Mammary epithelial cell (primary cell): ENCODE measurements at regions not wholly inside any gene's neighbourhood (a gene's known extent, or its start where the extent isn't known, plus 50 kb on each side); places are given as distances from the start of the nearest gene placed in this dataset.

ENCODE experiments used
- EZH2 ChIP-seq: IDR thresholded peaks from 2 replicates; pipeline ENCODE4 v1.6.1; 2012; ENCODE audit warnings: low read length, inconsistent platforms, borderline replicate concordance
- TF ChIP-seq, protein P1 (sequence below), 2 donors: IDR thresholded peaks in 1 of 2; conservative IDR thresholded peaks in 1 of 2; 2 replicates each; pipeline ENCODE4 v1.5.1; 2011 to 2012; ENCODE audit warnings: inconsistent platforms in 2 of 2, low read length in 2 of 2, mild to moderate bottlenecking in 2 of 2, control low read depth in 1 of 2, low read depth in 1 of 2; ENCODE audit not compliant: insufficient read depth in 1 of 2; ENCODE audit errors: extremely low read depth in 1 of 2

DNA sequence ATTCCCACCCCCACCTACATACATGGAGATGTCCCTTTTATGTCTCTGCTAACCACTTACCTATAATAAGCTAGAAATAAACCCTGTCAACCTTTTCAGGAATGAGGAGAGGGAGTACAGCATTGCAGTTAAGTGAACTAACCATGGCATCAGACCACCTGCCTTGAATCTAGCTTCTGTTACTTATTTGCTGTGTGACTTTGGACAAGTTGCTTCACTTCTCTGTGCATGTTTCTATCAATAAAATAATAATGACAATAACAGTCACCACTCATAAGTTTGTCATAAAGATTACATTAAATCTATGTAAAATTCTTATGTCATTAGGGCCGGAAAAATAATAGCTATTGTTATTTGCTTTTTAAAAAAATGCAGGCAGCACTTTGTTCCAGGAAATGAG lies 881.1 kb upstream of the AUTS2 start:
- TF ChIP-seq, protein P1, sequence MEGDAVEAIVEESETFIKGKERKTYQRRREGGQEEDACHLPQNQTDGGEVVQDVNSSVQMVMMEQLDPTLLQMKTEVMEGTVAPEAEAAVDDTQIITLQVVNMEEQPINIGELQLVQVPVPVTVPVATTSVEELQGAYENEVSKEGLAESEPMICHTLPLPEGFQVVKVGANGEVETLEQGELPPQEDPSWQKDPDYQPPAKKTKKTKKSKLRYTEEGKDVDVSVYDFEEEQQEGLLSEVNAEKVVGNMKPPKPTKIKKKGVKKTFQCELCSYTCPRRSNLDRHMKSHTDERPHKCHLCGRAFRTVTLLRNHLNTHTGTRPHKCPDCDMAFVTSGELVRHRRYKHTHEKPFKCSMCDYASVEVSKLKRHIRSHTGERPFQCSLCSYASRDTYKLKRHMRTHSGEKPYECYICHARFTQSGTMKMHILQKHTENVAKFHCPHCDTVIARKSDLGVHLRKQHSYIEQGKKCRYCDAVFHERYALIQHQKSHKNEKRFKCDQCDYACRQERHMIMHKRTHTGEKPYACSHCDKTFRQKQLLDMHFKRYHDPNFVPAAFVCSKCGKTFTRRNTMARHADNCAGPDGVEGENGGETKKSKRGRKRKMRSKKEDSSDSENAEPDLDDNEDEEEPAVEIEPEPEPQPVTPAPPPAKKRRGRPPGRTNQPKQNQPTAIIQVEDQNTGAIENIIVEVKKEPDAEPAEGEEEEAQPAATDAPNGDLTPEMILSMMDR (conservative IDR thresholded peaks at IDR 0.05 in 1 of 2, IDR thresholded peaks at IDR 0.05 in 1 of 2; ENCODE audit: extremely low read depth in 1 of 2, insufficient read depth in 1 of 2, low read depth in 1 of 2, low read length in 2 of 2) = no peak
- TF ChIP-seq EZH2 = no peak
